Stimulated activated CD4-positive, alpha-beta T cell treated with anti-CD3 and anti-CD28 coated beads, Interleukin-4, amount 100 ng/mL, for 1 hour (primary cell): ENCODE measurements at regions not wholly inside any gene's neighbourhood (a gene's known extent, or its start where the extent isn't known, plus 50 kb on each side); places are given as distances from the start of the nearest gene placed in this dataset.

ENCODE experiments used
- DNase-seq: peaks from one replicate; pipeline ENCODE4 v3.0.0-alpha.2; 2020

DNA sequence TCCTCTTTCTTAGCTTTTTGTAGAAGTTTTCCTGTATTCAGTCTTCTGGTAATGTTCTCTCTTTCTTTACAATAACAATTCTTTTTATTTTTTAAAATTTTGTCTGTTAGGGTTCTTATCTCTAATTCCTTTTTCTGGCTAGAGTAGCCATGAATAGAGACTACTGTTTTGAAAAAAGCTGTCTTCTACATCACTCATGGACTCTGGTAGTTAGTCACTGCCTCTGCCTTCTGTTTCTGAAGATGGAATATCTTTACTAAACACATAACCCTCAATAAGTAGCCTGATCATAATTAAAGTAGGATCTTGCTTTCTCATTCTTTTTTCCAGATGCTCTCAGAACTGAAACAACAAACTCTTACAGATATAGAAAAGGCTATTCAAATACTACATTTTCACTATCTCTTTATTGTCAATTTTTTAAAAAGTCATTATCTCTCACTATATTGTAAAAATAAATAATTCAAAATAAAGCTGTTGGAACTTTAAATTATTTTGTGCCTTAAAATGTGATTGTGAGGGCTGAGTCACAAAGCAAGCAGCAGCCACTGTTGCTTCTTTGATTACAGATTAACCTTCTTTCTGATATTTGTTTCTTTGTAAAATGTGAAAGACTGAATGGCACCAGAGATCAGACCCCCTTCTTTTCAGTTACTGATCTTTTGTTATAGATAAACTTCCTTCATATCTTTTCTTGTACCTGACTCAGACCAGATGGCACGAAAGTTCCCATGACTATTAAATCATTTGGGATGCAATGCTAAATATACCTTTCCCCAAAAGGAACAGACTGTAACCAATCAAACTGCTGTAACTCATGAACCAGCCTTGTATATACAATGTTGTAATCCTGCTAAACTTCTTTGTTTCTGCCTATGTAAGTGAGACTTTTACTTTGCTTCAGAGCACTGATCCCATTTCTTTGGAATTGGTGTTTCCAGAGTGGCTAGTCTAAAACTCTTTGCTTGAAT lies 1159.5 kb downstream of the IGSF11 start:
- DNase-seq: no peak

DNA sequence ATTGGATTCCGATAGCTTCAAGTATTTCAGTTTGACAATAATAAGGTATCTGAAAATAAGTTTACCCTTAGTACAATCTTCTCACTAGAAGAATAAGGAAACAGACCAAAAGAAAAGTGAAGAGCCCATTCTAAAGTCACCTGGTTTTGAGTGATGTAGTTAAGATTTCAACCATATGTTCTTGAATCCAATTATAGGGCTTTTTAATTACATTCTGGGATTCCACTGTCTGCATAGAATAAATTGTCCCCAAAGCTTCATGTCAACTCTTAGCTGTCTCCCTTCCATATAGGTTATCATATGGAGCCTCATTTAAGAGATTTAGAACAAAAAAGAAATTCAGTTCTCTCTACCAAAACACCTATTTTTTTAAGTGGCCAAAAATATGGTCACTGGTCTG lies 1158.8 kb downstream of the IGSF11 start:
- DNase-seq: no peak

DNA sequence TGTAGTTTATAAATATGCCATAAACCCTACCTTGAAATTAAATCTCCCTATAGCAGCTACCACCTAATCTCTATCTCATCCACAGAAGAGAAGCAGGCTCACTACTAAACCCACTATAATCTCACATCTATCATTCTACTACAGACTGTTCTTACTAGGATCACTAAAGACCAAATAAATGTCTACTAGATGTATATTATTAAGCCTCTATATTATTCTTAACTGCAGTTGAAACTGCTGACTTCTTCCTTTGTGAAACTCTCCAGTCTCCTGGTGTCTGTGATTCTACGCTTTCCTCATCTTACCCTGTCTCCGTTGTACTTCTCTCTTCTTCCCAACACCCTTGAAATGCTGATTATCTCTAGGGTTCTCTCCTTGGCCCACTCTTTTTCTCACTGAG lies 1154.0 kb downstream of the IGSF11 start:
- DNase-seq: no peak

DNA sequence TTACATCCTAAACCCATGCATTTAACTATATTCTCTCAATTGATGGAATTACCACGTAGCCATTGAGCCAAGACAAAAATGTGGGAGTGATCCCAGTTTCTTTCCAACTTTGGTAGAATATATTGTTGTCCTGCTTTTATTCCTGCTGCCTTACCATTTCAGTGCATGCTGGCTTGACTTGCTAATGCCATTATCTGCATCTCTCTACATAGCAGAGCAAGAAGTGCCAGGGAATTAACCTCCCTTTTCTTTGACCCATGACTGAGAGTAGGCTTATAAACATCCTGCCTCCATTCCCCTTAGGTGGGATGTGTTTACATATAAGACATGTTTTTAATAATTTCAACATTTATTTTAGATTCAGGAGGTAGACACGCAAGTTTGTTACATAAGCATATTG lies 1153.4 kb downstream of the IGSF11 start:
- DNase-seq: no peak

DNA sequence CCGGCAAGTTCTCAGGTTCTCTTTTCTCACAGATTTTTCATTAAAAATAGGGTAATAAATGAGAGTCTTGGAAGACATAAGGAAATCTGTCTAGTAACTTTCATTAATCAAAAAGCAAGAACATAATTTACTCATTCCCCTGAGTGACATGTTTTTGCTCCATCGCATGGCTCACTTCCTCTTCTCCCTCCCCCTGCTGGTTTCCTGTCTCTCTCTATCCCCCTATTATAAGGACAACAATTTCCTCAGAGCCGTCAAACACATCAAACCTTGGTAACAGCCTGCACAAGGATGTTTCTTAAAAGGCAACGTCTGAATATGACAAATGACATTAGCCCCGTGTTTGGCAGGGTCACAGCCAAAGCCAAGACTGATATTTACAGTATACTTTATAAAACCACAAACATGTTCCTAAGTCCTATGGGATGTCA lies 1149.6 kb downstream of the IGSF11 start:
- DNase-seq: no peak

DNA sequence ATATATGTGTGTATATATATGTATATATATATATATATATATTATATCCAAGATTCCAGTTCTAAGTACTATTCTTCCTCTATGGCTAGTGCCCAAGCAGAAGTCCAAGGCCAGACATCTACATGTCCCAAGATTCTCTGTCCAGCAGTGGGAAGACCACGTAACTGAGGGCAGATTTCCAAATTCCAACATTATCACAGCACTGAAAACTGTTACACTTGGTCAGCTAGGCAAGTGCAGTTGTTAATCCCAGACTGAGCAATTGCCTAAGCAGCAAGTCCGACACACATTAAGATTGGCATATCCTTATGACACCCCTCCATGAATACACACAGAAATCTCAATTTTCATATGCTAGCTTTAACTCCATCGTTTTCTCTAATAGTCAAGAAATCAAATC lies 1148.5 kb downstream of the IGSF11 start:
- no peak for DNase-seq

DNA sequence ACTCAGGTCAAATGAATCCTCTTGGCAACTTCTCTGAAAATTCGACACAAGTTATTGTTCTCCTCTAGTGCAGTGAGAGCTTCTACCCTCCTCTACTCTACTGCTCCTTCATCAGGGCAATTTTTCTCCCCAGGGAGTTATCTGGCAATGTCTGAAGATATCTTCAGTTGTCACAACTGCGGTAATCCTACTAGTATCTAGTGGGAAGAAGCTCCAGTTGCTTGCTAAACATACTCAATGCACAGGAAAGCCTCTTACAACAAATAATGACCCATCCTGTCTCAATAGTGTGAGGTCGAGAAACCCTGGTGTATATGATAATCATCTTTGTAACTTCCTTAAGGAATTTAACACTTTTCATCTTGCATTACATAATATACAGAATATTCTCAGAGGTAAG lies 1147.6 kb downstream of the IGSF11 start:
- no peak for DNase-seq

DNA sequence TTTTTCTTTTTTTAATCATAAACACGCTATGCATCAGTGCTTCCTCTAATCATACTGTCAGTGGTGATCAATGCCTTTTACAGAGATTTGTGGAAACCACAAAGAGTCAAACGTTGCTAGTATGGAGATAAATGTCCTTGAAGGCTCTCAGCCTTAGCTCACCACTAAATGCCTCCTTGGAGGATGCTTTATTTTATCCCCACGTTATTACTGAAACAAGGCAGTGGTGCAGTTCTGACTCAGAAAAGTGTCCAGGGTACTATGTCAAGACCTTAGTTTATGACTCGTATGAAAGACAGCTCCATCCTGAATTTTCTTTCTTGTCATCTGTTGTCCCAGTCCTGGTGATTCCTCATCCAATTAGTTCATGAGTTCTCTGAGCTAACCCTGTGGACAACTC lies 1146.7 kb downstream of the IGSF11 start:
- no peak for DNase-seq

DNA sequence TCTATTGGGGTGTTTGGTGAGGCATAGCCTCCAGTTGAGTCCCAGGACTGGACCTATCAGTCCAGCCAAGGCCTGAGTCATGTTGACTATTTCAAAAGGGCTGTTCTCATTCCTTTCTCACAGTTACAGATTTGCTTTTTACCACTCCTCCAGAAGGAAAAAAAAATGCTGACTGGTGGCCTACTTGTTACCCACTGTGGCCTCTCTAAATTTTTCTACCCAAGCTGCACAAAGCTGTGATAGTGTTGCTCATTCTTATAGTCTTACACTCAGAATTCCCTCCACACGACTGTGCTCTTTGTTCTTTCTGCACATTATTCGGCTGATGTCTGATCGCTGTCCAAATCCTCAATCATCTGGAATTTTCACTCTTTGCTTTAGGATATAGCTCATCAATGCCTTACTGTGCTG lies 1142.2 kb downstream of the IGSF11 start:
- DNase-seq: no peak

DNA sequence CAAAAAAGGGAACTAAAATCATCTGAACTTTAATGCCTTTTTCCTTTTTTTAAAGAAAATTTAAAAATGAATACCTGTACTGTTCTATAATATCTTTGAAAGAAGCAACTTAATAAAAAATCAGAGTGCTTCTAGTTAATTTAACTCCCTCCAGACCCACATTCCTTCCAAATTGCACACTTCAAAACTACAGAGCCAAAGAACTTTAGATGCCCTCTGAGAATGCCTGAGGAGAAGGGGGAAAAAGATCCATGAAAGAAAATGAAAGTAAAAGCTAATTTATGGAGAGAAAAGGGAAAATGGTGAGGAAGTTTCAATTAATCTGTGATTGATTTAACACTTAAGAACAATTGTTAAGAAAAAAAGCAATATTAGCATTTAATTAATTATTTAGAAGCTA lies 1141.6 kb downstream of the IGSF11 start:
- no peak for DNase-seq

DNA sequence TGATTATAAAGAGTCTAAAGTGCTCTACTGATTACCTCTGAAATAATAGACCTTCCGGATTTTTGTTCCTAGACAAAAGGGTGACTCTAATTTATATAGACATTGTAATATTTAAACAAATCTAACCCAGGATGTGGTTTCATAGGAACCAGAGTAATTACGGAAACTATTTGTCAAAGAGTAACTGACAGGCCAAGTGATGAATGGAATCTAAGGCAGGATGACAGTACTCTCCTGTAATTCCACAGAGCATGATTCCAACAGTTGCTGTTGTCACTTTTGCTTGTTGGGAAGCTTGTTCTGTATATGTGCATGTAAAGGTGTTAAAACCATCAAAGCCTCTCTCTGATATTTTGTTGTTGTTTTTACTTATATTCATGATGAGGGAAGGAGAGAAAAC lies 1141.0 kb downstream of the IGSF11 start:
- no peak for DNase-seq

DNA sequence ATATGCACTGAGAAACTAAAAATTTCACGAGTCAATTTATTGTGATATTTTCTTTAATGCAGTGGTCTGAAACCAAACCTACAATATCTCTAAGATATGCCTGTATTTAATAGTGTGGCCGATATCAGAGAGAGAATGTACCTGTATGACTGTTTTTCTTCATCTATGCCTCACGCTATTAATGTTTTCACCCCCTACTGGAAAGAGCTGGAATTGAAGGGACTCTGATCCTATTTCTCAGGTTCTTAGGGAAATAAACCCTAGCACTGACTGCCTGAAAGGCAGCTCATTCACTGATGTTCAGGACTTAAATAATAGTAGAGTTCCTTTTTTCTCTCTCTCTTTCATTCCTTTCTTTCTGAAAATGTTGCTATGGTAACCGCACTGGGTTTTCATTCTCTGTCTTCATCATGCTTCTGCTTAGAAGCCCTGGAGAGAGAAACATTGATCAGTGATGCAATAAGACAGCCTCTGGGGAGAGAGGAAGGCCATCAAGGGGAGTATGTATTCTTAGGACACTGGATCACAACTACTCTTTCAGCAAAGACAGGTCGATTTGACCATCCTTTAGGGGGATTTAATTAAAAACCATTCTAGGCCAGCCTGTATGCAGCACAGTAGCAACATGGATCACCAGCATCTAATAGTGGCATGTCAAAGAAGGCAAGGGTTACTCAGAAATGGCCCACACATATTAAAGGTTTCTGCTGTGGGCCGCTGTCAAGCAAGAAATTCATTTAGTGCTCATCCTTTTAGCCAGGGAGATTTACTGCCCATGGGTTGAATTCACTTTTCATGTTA lies 1135.7 kb downstream of the IGSF11 start:
- DNase-seq: no peak

DNA sequence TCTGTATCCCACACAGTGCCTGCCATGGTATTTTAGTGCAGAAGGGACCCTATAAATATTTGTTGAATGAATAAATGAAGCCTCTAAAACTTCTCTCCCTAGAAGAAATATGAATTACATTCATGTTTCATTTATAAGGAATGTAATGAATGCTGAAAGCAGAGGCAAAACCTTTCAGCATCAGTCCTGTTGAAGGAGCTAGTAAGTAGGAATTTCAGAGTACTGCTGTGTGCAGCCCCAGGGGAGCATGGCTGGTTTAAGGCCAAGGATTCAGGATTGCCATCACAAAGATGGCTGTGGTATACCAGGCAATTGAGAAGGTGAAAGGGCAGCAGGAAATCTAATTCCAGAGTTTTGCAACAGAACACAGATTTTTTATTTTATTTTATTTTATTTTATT lies 1131.4 kb downstream of the IGSF11 start:
- DNase-seq: no peak

DNA sequence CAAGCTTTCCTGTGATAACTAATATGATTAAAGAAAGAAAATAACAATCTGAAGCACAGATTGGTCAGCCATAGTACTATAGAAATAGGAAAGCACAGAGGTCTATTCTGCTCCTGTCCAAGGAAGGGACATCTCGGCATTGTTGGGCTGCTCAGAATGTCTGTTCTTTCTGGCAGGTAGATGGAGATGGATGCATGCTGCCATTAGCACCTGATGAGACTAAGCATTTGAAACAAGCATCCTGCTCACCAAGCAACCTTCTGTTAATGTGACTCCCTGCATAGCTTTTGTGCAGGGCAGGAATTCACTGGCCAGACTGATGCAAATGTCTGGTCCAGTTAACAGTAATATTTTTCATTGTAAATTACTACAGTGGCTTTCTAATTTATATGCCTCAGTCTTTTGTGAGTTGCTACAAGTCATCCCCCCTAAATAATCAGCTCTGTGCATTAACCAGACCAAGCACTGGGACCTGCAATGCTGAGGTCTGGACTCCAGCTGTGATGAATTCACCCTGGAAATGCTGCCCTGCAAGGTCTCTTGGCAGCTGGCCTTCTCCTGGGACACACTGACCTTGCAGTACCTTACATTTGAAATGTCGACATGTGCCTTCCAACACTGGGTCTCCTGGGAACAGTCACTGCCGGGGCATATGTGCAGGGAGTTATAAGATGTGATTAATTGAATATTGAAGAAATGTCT lies 1123.7 kb downstream of the IGSF11 start:
- DNase-seq: no peak

DNA sequence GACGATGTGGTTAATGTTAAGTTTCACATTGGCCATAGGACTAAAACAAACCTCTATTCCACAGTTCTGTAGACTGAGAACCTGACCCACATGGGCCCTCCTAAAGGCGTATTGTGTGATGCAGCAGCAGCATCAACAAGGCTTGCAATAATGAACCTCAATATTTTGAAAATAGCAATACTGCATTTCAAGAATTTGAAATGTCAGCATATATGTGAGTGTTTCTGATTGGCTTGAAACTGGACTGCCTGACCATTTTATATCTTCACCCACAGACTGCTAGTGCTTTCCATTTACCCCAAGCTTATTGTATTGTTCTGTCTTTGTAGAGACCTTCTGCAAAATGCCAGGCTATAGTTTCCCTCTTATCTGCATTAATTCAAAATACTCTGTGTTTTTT lies 1122.3 kb downstream of the IGSF11 start:
- DNase-seq: no peak

DNA sequence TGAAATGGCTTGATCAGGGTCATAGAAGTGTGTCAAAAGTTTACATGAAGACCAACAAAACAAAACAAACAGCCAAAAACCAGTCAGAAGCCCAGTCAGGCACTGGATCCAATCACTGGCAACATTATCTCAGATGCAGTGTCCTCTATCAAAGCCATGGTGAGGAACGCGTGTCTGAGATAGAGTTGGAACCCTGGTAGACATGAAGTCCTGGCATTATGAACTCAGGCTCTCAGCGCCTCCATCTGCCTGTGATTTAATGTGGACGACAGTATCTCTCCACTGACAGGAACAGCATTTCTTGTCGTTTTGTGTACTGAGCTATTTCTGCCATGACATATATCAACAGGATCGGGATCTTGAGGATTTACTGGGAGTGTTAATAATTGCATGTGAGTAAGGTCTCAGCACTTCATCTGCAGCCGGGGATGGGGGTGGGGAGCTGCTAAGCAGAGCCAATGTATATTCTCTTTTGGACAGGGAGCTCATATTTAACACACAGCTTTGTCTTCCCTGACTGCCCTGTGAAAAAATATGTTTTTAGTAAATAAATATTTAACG lies 1120.0 kb downstream of the IGSF11 start:
- DNase-seq: no peak

DNA sequence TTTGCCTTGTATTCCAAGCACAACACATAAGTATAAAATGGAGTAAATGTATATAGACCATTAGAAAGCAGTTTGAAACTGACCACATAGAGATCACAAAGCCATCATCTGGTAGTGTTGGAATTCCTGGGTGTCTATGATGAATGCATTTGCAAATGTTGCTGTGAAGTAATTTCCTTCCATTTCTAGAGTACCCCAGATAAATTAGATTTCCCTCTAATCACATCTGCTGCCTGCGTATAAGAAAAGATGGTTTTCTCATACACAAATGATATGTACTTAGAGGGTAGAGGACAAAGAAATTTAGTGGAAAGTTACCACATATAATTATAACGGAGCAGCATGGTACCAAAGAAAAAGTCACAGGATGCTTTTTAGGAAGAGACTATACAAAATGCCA lies 1117.8 kb downstream of the IGSF11 start:
- no peak for DNase-seq

DNA sequence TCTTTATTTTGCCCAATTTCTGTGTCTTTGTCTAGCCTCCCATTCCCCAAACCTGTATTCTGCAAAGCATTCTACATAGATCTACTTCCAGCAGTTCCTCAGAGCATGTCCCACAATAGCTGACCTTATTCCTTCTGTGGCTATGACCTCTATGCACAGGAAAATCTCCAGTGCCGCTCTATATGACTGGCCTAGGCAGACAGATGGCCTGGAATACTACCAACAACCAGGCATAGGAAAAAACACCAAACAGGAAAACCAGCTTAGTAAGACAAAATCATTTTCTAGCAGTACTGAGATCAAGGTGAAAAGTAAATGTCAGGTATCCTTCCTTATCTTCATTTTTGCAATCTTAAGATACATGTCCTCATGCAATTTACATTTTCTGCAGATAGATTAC lies 1115.0 kb downstream of the IGSF11 start:
- DNase-seq: no peak

DNA sequence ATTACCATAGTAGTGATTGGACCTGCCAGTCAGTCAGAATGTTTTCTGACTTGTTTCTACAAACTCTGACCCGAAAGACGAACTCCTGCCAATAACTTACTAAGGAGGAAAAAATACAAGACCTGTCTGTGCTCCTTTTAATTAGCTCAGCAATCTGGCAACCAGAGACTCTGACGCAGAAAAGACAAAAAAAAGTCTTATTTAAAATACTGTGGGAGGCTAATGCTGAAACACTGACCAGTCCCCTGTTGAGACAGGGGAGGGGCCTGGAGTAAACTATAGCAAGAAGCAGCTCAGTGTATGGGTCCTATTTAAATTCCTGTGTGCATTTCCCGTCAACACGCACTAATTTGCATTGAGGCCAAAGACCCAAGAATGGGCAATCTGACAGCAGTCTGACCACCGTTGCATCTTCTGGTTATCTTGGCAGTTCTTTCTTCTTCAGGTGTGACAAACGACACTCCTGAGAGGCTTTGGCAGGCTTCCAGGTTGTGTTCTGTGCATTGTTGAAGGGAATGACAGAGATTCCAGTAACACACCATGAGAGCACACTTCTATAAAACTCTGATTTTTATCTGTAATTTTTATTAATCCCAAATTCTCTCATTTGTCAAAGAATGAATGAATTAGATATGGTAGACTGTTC lies 1114.3 kb downstream of the IGSF11 start:
- no peak for DNase-seq

DNA sequence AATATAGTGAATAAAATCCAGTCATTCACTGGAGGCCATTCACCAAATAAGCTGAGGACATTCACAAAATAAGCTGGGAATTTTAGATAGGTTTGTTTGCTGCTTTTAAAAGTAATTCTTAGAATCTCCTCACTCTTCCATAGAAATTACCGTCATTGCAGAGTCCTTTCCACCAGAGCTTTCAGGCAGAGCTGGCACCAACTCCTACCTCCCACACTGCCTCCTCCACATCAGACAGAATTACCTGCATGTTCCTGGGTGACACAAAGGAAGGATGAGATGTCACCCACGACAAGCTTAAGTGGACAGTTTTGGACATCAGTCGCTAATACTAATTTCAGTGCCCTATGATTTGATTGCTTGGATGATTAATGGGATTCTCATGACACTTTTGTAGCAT lies 1113.2 kb downstream of the IGSF11 start:
- DNase-seq: no peak

DNA sequence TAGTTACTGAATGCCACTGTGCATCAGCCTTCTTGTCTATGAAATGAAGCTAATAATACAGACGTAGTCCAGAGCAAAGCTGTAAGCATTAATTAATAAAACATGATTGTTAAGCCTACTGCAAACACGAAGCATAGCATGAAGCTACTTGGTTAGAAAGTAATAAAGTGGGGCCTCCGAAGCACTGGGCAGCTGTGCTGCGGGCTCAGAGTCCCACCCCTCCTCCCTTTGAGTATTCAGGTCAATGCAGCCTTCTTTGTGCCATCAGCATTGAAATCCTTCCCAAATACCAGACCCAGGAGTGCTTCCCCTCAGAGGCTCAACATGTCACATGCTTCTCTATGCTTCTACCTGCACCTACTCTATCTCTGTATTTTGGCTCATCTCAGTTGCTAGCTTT lies 1112.6 kb downstream of the IGSF11 start:
- DNase-seq: no peak

DNA sequence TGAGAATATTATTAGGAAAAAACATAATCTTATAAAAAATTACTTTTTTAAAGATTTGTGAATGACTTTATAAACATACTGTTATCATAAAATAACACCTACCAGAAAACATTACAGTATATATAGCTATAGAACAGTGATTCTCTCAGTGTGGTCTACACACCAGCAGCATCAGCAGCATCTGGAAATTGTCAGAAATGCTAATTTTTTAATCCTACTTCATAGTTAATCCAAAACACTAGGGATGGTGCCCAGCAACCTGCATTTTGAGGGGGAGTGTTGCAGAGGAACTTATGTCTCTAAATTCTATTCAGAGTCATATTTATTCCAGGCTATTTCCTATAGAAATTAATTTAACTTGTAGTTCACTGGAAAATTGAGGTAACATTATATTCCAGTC lies 1107.8 kb downstream of the IGSF11 start:
- no peak for DNase-seq

DNA sequence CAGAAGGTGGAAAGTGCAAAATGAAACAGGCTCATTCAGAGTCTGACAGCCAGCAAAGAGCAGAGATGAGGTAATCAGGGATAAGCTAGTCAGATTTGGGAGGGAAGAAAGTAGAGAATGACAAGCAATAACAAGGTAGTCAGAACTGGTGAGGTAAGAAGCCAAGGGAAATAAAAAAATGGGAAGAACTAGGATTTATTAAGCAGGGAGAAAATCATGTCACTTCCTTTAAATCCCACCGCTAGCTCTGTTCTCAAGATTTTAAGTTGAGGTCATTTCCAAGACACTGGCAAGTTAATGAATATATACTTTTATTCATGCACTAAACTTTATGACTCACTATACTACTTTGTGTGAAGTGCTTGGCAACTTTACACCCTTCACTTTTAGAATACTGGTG lies 1106.8 kb downstream of the IGSF11 start:
- DNase-seq: no peak
